CD4-positive, alpha-beta T cell treated with Interferon alpha-2 for 1 hour (primary cell): ENCODE measurements at regions not wholly inside any gene's neighbourhood (a gene's known extent, or its start where the extent isn't known, plus 50 kb on each side); places are given as distances from the start of the nearest gene placed in this dataset.
"Not testable (repeated sequence)": the region's sequence is repeated elsewhere in the genome, so short reads cannot be mapped to it uniquely, and the experiment has no call there.

Experiments used
- DNase-seq, 2 donors: peaks; one replicate each; pipeline ENCODE4 v3.0.0-alpha.2; 2020 to 2022

DNA sequence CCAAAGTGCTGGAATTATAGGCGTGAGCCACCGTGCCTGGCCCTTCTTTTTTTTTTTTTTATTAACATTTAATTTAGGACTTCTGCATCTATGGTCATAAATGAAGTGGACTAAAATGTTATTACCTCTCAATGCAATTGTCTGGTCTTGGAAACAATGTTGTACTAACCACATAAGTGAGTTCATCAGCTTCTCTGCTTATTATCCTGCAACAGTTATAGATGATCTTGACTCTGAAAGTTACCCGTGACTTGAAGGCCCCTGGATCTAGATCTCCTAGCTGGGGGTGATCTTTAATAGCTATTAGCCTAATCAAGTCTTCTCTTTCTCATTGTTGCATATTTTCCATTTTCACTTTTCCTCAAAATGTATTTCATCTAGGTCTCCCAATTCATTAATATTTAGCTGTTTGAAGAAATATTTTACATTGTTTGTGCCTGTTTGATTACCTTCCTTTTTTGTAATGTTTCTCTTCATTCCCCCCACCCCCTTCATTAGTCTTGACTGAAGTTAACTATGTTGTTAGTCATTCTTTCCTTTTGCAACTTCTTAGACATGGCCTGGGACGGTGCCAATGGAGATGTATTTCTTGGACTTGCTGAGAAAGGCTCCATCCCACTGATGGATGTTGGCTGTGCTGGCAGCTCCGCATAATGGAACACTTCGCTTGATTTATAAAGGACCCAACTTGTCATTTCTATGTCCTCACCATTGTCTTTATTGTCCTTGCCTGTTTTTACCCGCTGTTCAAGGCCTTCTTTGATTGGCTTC is 141.6 kb upstream of the RIOK3 start:
- no peak for DNase-seq

DNA sequence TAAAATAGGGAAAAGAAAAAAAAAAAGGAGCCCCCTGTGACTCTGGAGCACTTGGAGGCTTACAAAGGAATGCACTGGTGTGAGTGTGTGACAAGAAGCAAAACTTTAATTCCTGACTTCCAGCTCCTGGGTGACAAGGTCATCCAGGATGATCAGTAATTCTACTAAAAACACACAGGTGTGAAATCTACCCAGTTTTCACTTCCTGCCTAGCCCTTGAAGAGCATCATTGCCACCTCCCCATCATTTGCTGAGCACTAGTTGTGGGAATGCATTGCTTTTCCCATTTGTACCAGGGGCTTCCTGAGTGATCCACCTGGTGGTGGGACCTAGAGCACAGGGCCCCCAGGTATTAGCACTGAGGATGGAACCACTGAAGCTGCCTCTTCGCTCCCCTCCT is 139.7 kb upstream of the RIOK3 start:
- DNase-seq, result no peak

DNA sequence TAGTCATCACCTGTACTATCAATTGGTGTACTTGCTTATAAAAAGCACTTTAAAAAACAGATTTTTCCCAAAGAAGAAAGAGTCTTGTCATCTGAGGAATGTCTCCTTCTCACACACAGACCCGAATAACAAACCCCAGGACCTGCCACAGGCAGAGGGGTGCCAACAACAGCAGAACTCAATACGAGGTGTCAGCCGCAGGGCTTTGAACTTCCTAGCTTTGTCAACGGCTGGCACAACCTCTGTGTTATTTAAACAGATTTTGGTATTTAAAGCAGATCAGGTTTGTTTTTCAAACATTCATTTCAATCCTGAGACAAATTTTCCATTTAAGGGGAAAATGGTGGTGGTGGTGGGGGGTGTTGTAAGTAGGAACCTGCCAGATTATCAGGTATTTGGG is 138.4 kb upstream of the RIOK3 start:
- no peak for DNase-seq

DNA sequence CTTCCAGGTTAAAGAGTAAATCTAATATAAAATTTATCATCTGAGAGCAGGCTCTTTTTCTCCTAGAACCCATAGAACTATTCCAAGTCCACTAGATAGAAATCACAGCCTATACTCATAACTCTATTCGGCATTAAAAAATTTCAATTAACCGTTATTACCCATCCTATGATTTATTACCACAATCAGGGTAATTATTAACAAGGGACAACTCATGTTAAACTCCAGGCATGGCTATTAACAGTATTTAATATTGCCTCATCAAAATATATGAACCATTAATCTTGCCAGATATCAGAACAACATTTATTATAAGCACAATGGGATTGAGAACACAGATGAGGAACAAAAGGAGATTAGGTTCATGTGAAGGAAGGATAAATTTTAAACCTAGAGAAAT is 136.8 kb upstream of the RIOK3 start:
- no peak for DNase-seq

DNA sequence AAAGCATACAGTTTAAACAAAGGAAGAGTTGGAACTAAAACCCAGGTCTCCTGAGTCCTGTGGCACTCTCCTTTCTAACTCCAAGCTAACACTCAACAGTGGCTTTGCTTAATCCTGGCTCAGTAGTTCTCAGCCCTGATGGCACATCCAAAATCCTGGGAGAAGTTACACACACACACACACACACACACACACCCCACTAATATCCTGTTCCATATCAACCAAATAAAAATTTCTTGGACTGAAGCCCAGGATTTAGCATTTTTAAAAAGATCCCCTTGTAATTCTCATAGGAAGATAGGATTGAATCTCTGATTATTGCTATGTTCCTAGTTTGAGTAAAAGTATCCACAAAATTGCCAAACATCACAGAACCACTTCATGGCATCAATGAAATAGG is 136.1 kb upstream of the RIOK3 start:
- DNase-seq, result no peak

DNA sequence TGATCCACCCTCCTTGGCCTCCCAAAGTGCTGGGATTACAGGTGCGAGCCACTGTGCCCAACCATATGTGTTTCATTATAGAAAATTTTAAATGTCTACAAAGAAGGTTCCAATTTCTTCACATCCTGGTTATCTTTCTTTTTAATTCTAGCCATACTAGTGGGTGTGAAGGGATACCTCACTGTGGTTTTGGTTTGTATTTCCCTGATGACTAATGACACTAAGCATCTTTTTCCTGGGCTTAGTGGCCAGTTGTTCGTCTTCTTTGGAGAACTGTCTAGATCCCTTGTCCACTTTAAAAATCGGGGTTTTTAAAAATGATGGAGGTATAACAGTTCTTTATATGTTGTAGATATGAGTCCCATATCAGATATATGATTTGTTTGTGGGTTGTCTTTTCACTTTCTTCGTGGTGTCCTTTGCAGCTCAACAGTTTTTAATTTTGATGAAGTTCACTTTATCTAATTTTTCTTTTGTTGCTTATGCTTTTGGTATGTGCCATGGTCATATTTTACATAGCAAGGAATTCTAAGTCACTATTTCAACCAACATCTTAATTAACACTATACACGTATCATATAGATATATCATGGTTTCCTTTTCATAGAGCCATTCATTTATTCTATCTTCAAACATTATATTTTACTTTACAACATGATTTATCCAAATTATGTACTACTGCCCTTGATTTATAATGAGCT is 135.0 kb upstream of the RIOK3 start:
- no peak for DNase-seq

DNA sequence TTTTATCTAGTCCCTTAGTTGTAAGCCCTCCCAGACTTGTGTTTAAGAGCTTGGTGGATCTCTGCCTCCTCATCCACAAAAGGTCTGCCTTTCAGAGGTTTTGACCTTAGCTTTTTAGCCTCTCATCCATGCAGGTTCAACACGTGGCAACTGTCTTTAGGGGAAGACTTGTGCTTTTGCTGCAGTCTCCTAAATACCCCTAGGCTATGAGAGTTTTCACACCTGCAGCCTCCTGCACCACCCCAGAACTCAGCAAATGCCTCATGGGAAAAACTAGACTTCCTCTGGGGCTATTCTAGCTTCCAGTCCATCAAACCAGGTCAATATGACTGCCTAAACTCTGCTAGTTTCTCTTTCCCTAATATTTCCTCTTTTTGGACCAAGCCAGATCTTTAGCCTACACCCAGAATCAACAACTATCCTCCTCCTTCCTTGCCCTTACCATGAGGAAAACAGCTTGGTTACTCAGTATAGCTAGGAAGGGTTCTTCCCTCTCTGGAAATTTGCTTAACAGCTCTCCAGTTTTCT is 132.3 kb upstream of the RIOK3 start:
- DNase-seq, result no peak

DNA sequence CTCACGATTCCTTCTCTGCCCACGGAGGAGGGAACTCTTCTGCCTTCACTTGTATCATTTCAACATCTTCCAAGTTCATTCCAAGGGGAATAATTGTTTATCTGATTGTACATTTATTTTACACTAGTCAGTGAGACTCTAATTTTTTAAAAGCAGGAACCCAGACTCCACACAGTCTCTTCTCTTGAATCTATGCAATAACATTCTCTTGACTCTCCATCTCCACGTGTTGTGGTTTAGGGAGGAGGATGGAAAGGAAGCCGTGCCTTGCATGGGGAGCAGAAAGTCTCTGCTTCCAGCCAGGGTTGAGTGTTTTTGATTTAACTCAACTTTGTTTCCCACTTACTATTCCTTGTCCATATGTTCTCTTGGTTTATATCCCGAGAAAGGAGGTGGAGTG is 131.1 kb upstream of the RIOK3 start:
- no peak for DNase-seq

DNA sequence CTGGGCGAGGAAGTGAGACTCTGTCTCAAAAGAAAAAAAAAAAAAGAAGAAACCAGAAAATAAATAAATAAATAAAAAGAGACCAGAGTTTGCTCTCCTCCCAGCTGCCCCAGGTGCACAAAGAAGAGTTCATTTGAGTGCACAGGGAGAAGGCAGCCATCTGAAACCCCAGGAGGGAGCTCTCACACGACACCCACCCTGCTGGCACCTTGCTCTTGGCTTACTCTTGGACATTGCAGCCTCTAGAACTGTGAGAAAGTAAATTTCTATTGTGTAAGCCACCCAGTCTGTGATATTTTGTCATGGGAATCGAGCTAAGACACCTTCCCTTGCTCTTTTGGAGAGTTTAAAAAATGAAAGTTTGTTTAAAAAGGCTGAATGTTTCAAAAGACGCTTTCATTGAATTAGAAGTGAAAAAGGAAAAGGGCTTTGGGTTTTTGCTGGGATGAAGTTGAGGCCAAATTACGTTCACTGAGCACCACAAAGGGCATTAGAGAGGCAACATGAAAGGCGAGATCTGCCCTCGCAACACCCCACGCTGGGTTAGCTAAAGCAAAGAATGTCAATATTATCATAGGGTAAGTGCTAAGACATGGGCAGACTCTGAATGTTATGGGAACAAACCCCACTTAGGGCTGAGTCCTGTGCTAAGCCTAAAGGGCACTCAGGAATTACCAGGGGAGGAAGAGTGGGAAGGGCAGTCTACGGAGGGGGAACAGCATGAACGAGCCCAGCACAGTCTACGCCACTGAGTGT is 128.9 kb upstream of the RIOK3 start:
- DNase-seq, result no peak

DNA sequence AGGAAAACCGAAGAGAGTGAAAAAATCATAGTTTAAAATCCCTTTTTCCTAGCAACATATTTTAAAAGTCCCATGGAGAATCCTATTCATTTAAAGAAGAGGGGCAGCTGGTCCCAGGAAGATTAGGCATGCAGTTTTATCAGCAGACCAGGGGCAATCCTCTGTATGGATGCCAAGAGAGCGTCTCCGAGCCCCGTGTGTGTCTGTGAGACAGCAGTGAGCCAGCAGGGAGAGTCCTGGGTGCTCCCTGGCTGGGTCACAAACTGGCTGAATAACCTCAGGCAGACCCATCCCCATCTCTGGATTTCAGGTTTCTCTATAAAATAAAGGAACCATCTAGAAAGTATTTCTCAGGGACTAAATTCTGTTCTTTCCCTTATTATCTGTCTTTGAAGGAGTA is 128.2 kb upstream of the RIOK3 start:
- DNase-seq, result no peak

DNA sequence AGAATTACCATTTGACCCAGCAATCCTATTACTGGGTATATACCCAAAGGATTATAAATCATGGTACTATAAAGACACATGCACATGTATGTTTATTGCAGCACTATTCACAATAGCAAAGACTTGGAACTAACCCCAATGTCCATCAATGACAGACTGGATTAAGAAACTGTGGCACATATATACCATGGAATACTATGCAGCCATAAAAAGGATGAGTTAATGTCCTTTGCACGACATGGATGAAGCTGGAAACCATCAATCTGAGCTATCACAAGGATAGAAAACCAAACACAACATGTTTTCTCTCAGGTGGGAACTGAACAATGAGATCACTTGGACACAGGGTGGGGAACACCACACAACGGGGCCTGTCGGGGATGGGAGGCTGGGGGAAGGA is 123.4 kb upstream of the RIOK3 start:
- DNase-seq, result not testable (repeated sequence)

DNA sequence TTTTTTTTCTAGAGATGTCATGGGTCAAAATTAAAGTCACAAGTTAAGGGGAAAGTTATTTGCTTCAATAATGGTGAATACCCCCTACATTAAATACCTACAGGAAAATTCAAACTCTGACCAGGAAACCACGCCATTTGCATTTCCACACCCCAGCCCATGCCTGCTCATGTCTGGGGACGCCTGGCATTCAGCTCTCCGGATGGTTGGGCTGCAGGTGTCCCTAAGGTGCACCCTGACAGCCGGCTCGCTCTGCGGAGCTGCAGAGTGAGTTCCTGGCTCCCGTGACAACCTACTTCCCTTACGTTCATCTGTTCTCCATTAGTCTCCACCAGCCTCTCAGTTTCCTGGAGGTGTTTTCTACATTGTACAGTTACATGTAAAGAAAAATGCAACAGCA is 122.7 kb upstream of the RIOK3 start:
- DNase-seq, result no peak

DNA sequence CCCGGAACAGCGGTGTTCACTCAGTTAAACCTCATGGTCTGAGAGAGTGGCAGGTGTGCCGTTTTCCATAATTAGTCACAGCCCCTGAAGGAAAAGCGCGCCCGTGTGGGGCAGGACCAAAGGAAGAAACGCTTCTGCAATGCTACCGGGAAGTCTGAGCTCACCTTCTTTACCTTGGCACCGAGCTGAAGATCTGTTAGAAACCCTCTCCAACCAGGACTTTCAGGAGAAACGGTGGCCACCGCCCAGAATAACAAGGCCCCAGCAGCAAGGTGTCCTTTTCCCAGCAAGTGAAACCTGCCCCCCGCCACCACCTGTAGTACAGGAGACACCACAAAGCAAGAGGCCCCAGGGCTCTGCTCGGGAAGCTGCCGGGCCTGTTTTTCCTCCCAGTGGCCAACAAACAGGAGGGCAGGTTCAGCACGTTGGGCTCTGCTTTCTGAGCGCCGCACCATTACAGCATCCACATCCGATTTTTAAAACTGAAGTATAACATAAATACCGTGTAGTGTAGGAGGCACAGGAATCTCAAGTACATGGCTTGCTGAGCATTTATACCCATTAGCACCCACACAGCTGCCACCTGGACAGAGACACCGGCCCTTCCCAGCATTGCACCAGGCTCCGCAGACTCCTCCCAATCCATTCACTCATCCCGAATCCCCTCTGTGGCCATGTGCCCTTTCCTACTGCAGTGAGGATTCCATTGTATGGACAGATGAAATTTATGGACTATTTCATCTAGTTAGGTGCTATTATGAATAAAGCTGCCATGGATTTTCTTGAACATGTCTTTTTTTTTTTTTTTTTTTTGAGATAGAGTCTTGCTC is 121.8 kb upstream of the RIOK3 start:
- DNase-seq, result no peak

DNA sequence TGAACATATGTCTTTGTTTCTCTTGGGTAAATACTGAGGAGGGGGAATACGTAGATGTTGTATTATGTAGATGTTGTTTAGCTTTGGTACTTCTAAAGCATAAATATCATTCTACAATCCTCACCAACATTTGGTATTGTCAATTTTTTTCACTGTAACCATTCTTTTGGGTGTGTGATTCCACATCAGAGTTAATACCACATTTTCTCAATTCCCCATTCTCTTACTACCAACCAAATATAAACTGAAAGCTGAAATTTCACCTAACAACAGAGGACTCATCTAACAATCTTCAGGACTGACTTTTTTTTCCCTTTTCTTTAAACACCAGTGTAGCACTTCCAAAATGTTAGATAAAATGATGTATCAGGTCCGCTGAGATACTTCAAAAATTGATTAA is 120.7 kb upstream of the RIOK3 start:
- no peak for DNase-seq

DNA sequence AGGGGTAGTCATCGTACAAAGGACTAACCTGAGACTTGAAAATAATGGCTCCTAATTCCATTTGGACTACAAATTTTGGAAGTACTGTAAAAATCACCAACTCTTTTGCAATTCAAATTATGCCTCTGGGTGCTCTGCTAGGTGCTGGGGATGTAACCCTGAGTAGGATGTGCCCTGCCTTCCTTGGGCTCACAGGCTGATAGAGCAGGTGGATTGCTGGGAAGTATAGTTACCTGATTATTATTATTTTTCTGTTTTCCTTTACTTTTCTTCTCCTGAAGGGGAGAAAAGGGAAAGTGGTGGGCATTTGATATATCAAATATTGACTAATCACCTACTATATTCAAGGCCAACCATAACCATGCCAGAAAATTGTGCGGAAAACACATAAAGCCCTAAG is 119.3 kb upstream of the RIOK3 start:
- DNase-seq, result no peak

DNA sequence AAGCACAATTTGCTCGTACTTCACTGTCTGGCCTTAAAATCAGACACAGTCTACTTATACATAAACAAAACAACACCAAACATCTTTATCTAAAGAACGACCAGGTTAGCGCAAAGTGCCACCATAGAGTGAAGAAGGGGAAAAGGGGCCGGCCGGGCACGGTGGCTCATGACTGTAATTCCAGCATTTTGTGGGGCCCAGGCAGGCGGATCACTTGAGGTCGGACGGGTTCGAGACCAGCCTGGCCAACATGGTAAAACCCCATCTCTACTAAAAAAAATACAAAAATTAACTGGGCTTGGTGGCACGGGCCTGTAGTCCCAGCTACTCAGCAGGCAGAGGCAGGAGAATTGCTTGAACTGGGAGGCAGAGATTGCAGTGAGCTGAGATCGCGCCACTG is 118.5 kb upstream of the RIOK3 start:
- DNase-seq, result no peak

DNA sequence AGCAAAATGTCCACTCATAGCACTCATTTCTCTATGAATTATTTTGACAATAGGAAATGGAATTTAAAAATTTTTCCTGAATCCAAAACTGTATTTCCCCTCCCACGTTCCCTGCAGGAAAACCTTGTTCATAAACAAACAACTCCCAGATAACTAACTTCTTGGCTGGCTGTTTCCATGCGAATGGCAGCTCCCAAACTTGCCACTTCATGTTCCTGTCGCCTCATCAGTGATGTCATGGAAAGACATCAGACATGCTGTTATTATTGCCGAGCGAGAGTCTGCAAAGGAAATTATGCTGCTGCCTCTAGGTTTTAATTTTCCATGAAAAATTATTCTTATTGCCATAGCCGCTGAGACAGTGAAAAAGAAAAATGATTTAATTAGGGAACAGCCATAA is 117.0 kb upstream of the RIOK3 start:
- no peak for DNase-seq

DNA sequence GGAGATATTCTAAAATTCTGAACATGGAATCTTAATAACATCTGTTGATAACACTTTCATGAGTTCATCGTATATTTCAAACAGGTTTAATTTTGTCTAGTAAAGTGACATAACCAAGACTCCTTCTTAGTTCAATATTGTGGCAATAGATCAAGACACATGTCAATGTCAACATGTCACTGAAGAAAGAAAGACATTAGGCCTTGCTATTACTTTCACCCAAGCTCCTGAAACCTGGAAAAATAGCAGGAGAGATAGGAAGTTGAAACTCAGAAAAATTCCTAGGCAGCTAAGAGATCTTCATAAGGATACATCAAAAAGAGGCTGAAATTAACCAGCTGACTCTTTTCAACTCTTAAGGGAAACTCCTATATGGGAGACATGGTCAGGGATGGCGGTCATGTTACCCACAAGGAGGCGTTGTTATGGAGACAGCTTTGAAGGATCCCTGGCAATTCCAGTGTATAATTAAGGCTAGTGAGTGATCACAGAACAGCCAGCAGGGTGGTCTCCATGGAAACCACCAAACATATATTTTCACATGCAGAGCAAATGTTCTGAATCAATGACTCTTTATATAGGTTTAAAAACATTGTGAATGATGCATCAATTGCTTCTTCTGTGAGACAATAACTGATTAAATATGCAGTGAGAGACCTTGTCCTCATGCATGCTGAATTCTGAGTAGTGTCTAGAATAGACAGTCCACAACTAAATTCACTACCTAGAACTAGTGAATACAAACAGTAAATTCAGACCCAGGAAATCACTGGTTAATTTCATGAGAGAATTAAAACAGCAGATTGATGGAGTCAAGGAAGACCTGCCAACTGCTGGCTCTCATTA is 115.3 kb upstream of the RIOK3 start:
- DNase-seq, result no peak

DNA sequence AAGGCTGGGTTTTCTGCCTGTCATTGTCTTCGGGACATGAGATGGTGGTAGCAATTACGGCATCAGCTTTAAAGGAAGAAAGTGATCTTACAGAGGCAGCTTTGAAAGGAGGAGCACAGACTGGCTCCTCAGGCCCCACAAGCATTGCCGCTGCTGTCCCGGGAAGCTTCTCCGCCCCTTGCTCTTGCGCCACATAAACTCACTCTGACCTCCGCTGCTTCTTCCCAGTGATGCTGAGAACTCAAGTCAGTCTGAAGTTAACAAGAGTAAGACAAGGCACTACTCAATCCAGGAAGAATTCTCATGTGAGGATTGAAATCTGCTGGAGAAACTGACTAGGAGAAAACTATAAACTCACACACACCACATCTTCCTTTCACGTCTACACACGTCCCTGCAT is 112.4 kb upstream of the RIOK3 start:
- DNase-seq, result no peak

DNA sequence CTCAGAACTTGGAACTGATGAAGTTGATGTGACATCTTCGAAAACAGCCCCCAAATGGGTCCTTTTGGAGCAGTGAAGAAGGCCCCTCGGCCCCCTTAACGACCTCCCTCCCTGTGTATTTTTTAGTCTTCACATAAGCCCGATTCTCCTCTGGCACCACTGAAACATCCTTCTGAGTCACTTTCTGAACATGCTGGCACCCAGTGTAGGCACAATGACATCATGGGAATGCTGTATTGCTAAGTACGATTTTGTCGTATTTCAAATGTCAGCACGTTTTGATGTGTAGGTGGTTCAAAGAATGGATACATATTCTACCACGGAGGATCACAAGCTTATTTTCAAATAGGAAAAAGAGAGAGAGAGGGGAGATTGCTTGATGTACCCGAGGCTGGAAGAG is 111.7 kb upstream of the RIOK3 start:
- DNase-seq, result no peak

DNA sequence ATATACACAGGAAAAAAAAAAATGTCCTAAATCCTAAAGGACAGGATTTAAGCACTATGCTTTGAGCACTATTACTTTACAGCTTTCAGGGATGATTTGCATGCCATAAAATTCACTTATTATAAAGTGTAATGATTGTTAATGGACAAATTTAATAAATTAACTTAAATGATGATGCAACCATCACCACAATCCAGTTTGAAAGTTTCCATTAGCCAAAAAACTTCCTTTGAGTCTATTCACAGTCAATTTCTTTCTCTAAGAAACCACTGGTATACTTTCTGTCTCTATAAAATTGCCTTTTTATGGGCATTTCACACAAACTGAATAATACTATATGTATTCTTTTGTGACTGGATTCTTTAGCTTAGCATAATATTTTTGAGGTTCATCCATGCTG is 111.1 kb upstream of the RIOK3 start:
- DNase-seq, result no peak

DNA sequence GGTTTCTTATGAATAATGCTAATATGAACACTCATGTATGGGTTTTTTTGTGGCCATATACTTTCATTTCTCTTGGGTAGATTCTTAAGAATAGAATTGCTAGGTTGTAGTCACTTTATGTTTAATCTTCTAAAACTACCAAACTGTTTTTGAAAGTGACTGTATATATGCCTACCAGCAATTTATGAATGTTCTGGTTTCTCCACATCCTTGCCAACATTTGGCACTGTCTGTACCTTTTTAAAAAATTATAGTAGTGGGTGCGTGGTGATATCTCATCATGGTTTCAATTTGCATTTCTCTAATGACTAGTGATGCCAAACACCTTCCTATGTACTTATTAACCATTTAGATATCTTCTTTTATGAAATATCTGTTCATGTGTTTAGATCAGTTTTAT is 110.6 kb upstream of the RIOK3 start:
- DNase-seq, result no peak
